Breast epithelium (tissue), 3 donors: ENCODE measurements at regions not wholly inside any gene's neighbourhood (a gene's known extent, or its start where the extent isn't known, plus 50 kb on each side); places are given as distances from the start of the nearest gene placed in this dataset.

Experiments used
- CTCF ChIP-seq, 3 donors: fragments of 450-650 bp; IDR thresholded peaks; one replicate each; pipeline ENCODE4 v1.5.1; 2016 to 2017; ENCODE audit warnings: antibody characterized with exemption in 3 of 3, mild to moderate bottlenecking in 3 of 3, moderate library complexity in 3 of 3
- POLR2AphosphoS5 ChIP-seq, 3 donors: sonication (generic); formaldehyde crosslinking; IDR thresholded peaks; one replicate each; pipeline ENCODE4 v1.6.1; 2017; ENCODE audit warnings: antibody characterized with exemption in 3 of 3

GRCh38 chr5:127192150-127192549, 98.4 kb upstream of the MEGF10 start:
- TF ChIP-seq POLR2AphosphoS5 (IDR thresholded peaks at IDR 0.05) = no peak
- TF ChIP-seq CTCF (IDR thresholded peaks at IDR 0.05) = no peak
